Activated CD4-positive, alpha-beta T cell treated with anti-CD3 and anti-CD28 coated beads, Interleukin-2, amount 10 ng/mL, durations not matched to agents 7 days and 5 days (primary cell): ENCODE measurements at regions not wholly inside any gene's neighbourhood (a gene's known extent, or its start where the extent isn't known, plus 50 kb on each side); places are given as distances from the start of the nearest gene placed in this dataset.
"Not testable (repeated sequence)": the region's sequence is repeated elsewhere in the genome, so short reads cannot be mapped to it uniquely, and the experiment has no call there.

Experiments
- CTCF ChIA-PET: fragments of 350-600 bp; sonication (Branson Sonifier 250); formaldehyde crosslinking; loops from one replicate; lab custom pipeline; 2021; ENCODE audit warnings: antibody characterized with exemption; lab: Charles Lee
- POLR2A ChIA-PET: fragments of 350-600 bp; sonication (Branson Sonifier 250); formaldehyde crosslinking; loops from one replicate; lab custom pipeline; 2021; ENCODE audit warnings: antibody characterized with exemption; lab: Charles Lee
- DNase-seq: peaks from one replicate; pipeline ENCODE4 v3.0.0-alpha.2; 2020
- H3K27ac Mint-ChIP-seq: one replicate; pipeline ENCODE4 v1.8.0; 2021; ENCODE audit warnings: mild to moderate bottlenecking, moderate library complexity, mixed read lengths
- H3K27me3 Mint-ChIP-seq: one replicate; pipeline ENCODE4 v1.8.0; 2021; ENCODE audit warnings: mixed read lengths
- H3K36me3 Mint-ChIP-seq: one replicate; pipeline ENCODE4 v1.8.0; 2021; ENCODE audit warnings: low read depth, mixed read lengths
- H3K4me1 Mint-ChIP-seq: one replicate; pipeline ENCODE4 v1.8.0; 2021; ENCODE audit warnings: mixed read lengths
- H3K4me3 Mint-ChIP-seq: one replicate; pipeline ENCODE4 v1.8.0; 2021; ENCODE audit warnings: mild to moderate bottlenecking, moderate library complexity, mixed read lengths
- H3K9me3 Mint-ChIP-seq: one replicate; pipeline ENCODE4 v1.8.0; 2021; ENCODE audit warnings: mixed read lengths

- CTCF ChIA-PET, H3K27me3 Mint-ChIP-seq, DNase-seq, H3K27ac Mint-ChIP-seq, H3K36me3 Mint-ChIP-seq, H3K4me1 Mint-ChIP-seq, POLR2A ChIA-PET, H3K4me3 Mint-ChIP-seq: not testable (repeated sequence)
- peaks cover 18% of the 10 kb centered on the region for H3K9me3 Mint-ChIP-seq
Measured at GRCh38 chr13:65771704-65772313, 1458.3 kb downstream of the PCDH9 start.

GRCh38 chr13:65768545-65768944 is 1461.6 kb downstream of the PCDH9 start:
- DNase-seq, result no peak
- H3K27me3 Mint-ChIP-seq, result no peaks in the 10 kb centered on the region
- ChIA-PET POLR2A (no interaction called here), CTCF (no interaction called here)
- peaks cover 20% of the 10 kb centered on the region for H3K9me3 Mint-ChIP-seq
- no peak overlapping the region for H3K4me3 Mint-ChIP-seq
- no peaks in the 10 kb centered on the region for H3K36me3 Mint-ChIP-seq
- no peak overlapping the region for H3K27ac Mint-ChIP-seq
- H3K4me1 Mint-ChIP-seq, result no peaks in the 10 kb centered on the region

GRCh38 chr13:65763811-65764210 is 1466.3 kb downstream of the PCDH9 start:
- Mint-ChIP-seq H3K27ac (no peak overlapping the region), H3K4me3 (no peak overlapping the region), H3K36me3 (no peaks in the 10 kb centered on the region), H3K4me1 (no peaks in the 10 kb centered on the region), H3K27me3 (no peaks in the 10 kb centered on the region), H3K9me3 (peaks cover 14% of the 10 kb centered on the region)
- ChIA-PET CTCF (no interaction called here), POLR2A (no interaction called here)
- DNase-seq, result no peak

- Mint-ChIP-seq H3K4me3 (no peak overlapping the region), H3K4me1 (no peaks in the 10 kb centered on the region), H3K36me3 (no peaks in the 10 kb centered on the region), H3K9me3 (peaks cover 23% of the 10 kb centered on the region), H3K27me3 (no peaks in the 10 kb centered on the region), H3K27ac (no peak overlapping the region)
- DNase-seq, result no peak
- ChIA-PET CTCF (no interaction called here), POLR2A (no interaction called here)
Measured at GRCh38 chr13:65762012-65762411, 1468.1 kb downstream of the PCDH9 start.

GRCh38 chr13:65756071-65756671 is 1474.0 kb downstream of the PCDH9 start:
- H3K4me3 Mint-ChIP-seq, result no peak overlapping the region
- no peaks in the 10 kb centered on the region for H3K27me3 Mint-ChIP-seq
- H3K9me3 Mint-ChIP-seq, result peaks cover 26% of the 10 kb centered on the region
- ChIA-PET CTCF (no interaction called here), POLR2A (no interaction called here)
- no peaks in the 10 kb centered on the region for H3K36me3 Mint-ChIP-seq
- H3K27ac Mint-ChIP-seq, result no peak overlapping the region
- H3K4me1 Mint-ChIP-seq, result no peaks in the 10 kb centered on the region
- DNase-seq, result no peak

GRCh38 chr13:65748227-65748626 is 1481.9 kb downstream of the PCDH9 start:
- Mint-ChIP-seq H3K27me3 (no peaks in the 10 kb centered on the region), H3K4me1 (no peaks in the 10 kb centered on the region), H3K36me3 (no peaks in the 10 kb centered on the region), H3K9me3 (peaks cover 6% of the 10 kb centered on the region), H3K4me3 (no peak overlapping the region), H3K27ac (no peak overlapping the region)
- CTCF ChIA-PET, result no interaction called here
- POLR2A ChIA-PET, result no interaction called here
- DNase-seq, result no peak

- H3K27me3 Mint-ChIP-seq, result no peaks in the 10 kb centered on the region
- H3K4me3 Mint-ChIP-seq, result no peak overlapping the region
- H3K36me3 Mint-ChIP-seq, result no peaks in the 10 kb centered on the region
- H3K9me3 Mint-ChIP-seq, result peaks cover 6% of the 10 kb centered on the region
- no peak overlapping the region for H3K27ac Mint-ChIP-seq
- DNase-seq, result no peak
- ChIA-PET POLR2A (no interaction called here), CTCF (no interaction called here)
- no peaks in the 10 kb centered on the region for H3K4me1 Mint-ChIP-seq
Measured at GRCh38 chr13:65746406-65746921, 1483.7 kb downstream of the PCDH9 start.

- Mint-ChIP-seq H3K36me3 (no peaks in the 10 kb centered on the region), H3K27me3 (no peaks in the 10 kb centered on the region), H3K27ac (no peak overlapping the region), H3K4me3 (no peak overlapping the region), H3K9me3 (peaks cover 6% of the 10 kb centered on the region), H3K4me1 (no peaks in the 10 kb centered on the region)
- ChIA-PET CTCF (no interaction called here), POLR2A (no interaction called here)
- DNase-seq, result no peak
Measured at GRCh38 chr13:65744836-65745235, 1485.3 kb downstream of the PCDH9 start.

GRCh38 chr13:65733110-65733509 is 1497.0 kb downstream of the PCDH9 start:
- H3K9me3 Mint-ChIP-seq, result peaks cover 5% of the 10 kb centered on the region
- no peak overlapping the region for H3K27ac Mint-ChIP-seq
- POLR2A ChIA-PET, result no interaction called here
- no peaks in the 10 kb centered on the region for H3K36me3 Mint-ChIP-seq
- no peaks in the 10 kb centered on the region for H3K27me3 Mint-ChIP-seq
- H3K4me3 Mint-ChIP-seq, result no peak overlapping the region
- CTCF ChIA-PET, result no interaction called here
- no peaks in the 10 kb centered on the region for H3K4me1 Mint-ChIP-seq
- DNase-seq, result no peak

- POLR2A ChIA-PET, result no interaction called here
- Mint-ChIP-seq H3K27ac (no peak overlapping the region), H3K36me3 (no peaks in the 10 kb centered on the region), H3K4me1 (no peaks in the 10 kb centered on the region), H3K9me3 (no peaks in the 10 kb centered on the region), H3K27me3 (no peaks in the 10 kb centered on the region), H3K4me3 (no peak overlapping the region)
- DNase-seq, result no peak
- CTCF ChIA-PET, result no interaction called here
Measured at GRCh38 chr13:65727070-65727469, 1503.1 kb downstream of the PCDH9 start.

GRCh38 chr13:65725006-65725405 is 1505.1 kb downstream of the PCDH9 start:
- no peak for DNase-seq
- POLR2A ChIA-PET, result no interaction called here
- no peaks in the 10 kb centered on the region for H3K9me3 Mint-ChIP-seq
- CTCF ChIA-PET, result no interaction called here
- H3K4me1 Mint-ChIP-seq, result no peaks in the 10 kb centered on the region
- H3K4me3 Mint-ChIP-seq, result no peak overlapping the region
- no peak overlapping the region for H3K27ac Mint-ChIP-seq
- H3K36me3 Mint-ChIP-seq, result no peaks in the 10 kb centered on the region
- H3K27me3 Mint-ChIP-seq, result no peaks in the 10 kb centered on the region

- Mint-ChIP-seq H3K9me3 (no peaks in the 10 kb centered on the region), H3K4me1 (no peaks in the 10 kb centered on the region), H3K4me3 (no peak overlapping the region), H3K27me3 (no peaks in the 10 kb centered on the region), H3K27ac (no peak overlapping the region), H3K36me3 (no peaks in the 10 kb centered on the region)
- ChIA-PET CTCF (no interaction called here), POLR2A (no interaction called here)
- DNase-seq, result no peak
Measured at GRCh38 chr13:65724226-65724625, 1505.9 kb downstream of the PCDH9 start.

- ChIA-PET POLR2A (no interaction called here), CTCF (no interaction called here)
- no peak for DNase-seq
- H3K27me3 Mint-ChIP-seq, result no peaks in the 10 kb centered on the region
- no peak overlapping the region for H3K4me3 Mint-ChIP-seq
- no peaks in the 10 kb centered on the region for H3K36me3 Mint-ChIP-seq
- H3K27ac Mint-ChIP-seq, result no peak overlapping the region
- H3K4me1 Mint-ChIP-seq, result no peaks in the 10 kb centered on the region
- H3K9me3 Mint-ChIP-seq, result no peaks in the 10 kb centered on the region
Measured at GRCh38 chr13:65722506-65722905, 1507.6 kb downstream of the PCDH9 start.

GRCh38 chr13:65719831-65720230 is 1510.3 kb downstream of the PCDH9 start:
- Mint-ChIP-seq H3K4me3 (no peak overlapping the region), H3K36me3 (no peaks in the 10 kb centered on the region), H3K27me3 (no peaks in the 10 kb centered on the region), H3K9me3 (no peaks in the 10 kb centered on the region), H3K27ac (no peak overlapping the region), H3K4me1 (no peaks in the 10 kb centered on the region)
- POLR2A ChIA-PET, result no interaction called here
- CTCF ChIA-PET, result no interaction called here
- DNase-seq, result no peak
